Ovary (tissue), 7 donors: ENCODE measurements at regions not wholly inside any gene's neighbourhood (a gene's known extent, or its start where the extent isn't known, plus 50 kb on each side); places are given as distances from the start of the nearest gene placed in this dataset.

Source experiments
- DNase-seq, 5 donors: peaks; one replicate each; pipeline ENCODE4 v3.0.0-alpha.2; 2019 to 2020
- H3K27ac ChIP-seq, 2 donors: fragments of 200-600 bp; one replicate each; pipeline versions ENCODE4 v1.5.1 to v1.8.0; 2019 to 2022
- H3K27me3 ChIP-seq: fragments of 200-600 bp; one replicate; pipeline ENCODE4 v1.8.0; 2022
- H3K36me3 ChIP-seq: fragments of 200-600 bp; sonication (generic); one replicate; pipeline ENCODE4 v1.5.1; 2019
- H3K4me1 ChIP-seq: one replicate; pipeline ENCODE4 v1.8.1; 2013; ENCODE audit warnings: mild to moderate bottlenecking, moderate library complexity; ENCODE audit not compliant: insufficient read depth
- H3K4me3 ChIP-seq: fragments of 200-600 bp; sonication (generic); one replicate; pipeline ENCODE4 v1.5.1; 2017
- H3K9me3 ChIP-seq, 2 donors: fragments of 200-600 bp in 1 of 2; sonication (generic) in 1 of 2; one replicate each; pipeline versions ENCODE4 v1.5.1 to v1.8.1; 2013 to 2019; ENCODE audit warnings: mild to moderate bottlenecking in 1 of 2, moderate library complexity in 1 of 2
- EP300 ChIP-seq: sonication (generic); formaldehyde crosslinking; IDR thresholded peaks from one replicate; pipeline ENCODE4 v1.6.1; 2017; ENCODE audit warnings: antibody characterized with exemption
- POLR2A ChIP-seq: fragments of 450-650 bp; IDR thresholded peaks from one replicate; pipeline ENCODE4 v1.6.1; 2017; ENCODE audit warnings: antibody characterized with exemption, mild to moderate bottlenecking, moderate library complexity
- WGBS, 3 donors: extraction: QIAGEN DNeasy Blood & Tissue Kit in 1 of 3; methylation state at CpG; one replicate each; pipeline versions ENCODE4 v1.1.5 to v1.1.7; 2013 to 2017; 5-methylcytosine and 5-hydroxymethylcytosine counted together
- intact Hi-C, 4 donors: fragments of 100-400 bp; cut with DNase I; formaldehyde crosslinking; loops; one replicate each; pipeline versions ENCODE4 v1.11.0 to v1.15.1; 2022 to 2023
- TF ChIP-seq, protein P1 (sequence below), 3 donors: fragments of 450-650 bp in 2 of 3; fragments of 200-600 bp in 1 of 3; IDR thresholded peaks; one replicate each; pipeline versions ENCODE4 v1.5.1 to v1.8.0; 2016 to 2022; ENCODE audit warnings: antibody characterized with exemption in 3 of 3, mild to moderate bottlenecking in 1 of 3
- donor health status: DM: no; HTN: no; CAD: no; lungs with moderate emphysema.
- donor health status: DM: no; HTN: no; CAD: no.
- donor health status: Bipolar disorder and iron deficiency.
- donor health status: DM: no; HTN: no; CAD: no.
- donor health status: DM: yes; HTN: yes; CAD: no.

DNA sequence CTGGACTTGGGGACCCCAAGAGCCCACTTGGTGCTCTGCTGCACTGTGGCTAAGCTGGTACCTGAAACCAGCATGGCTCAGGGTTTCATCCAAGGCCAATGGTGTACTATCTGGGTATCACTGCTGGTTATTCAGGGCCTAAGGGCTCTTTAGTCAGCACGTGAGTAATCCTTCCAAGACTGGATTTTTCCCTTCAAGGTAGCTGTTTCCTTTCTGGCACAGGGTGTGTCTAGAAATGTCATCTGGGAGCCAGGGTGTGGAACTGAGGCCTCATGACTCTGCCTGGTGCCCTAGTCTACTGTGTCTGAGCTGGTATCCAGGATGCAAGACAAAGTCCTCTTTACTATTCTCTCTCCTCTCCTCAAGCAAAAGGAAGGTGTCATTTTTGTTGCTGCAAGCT, 99.0 kb upstream of the QRFPR start:
- H3K9me3 ChIP-seq: no peaks in the 10 kb centered on the region
- no peaks in the 10 kb centered on the region for H3K36me3 ChIP-seq
- no peak for TF ChIP-seq EP300
- TF ChIP-seq, protein P1, sequence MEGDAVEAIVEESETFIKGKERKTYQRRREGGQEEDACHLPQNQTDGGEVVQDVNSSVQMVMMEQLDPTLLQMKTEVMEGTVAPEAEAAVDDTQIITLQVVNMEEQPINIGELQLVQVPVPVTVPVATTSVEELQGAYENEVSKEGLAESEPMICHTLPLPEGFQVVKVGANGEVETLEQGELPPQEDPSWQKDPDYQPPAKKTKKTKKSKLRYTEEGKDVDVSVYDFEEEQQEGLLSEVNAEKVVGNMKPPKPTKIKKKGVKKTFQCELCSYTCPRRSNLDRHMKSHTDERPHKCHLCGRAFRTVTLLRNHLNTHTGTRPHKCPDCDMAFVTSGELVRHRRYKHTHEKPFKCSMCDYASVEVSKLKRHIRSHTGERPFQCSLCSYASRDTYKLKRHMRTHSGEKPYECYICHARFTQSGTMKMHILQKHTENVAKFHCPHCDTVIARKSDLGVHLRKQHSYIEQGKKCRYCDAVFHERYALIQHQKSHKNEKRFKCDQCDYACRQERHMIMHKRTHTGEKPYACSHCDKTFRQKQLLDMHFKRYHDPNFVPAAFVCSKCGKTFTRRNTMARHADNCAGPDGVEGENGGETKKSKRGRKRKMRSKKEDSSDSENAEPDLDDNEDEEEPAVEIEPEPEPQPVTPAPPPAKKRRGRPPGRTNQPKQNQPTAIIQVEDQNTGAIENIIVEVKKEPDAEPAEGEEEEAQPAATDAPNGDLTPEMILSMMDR (IDR thresholded peaks at IDR 0.05): no peak
- no peak for TF ChIP-seq POLR2A
- intact Hi-C loops: no loop called here
- DNase-seq: no peak
- no peak overlapping the region for H3K4me3 ChIP-seq
- 67 to 89% (median 68%) methylated on average over 1 of the region's 1 CpG for WGBS, 3 donors
- no peaks in the 10 kb centered on the region for H3K27me3 ChIP-seq
- no peak overlapping the region for H3K27ac ChIP-seq
- H3K4me1 ChIP-seq: no peaks in the 10 kb centered on the region

DNA sequence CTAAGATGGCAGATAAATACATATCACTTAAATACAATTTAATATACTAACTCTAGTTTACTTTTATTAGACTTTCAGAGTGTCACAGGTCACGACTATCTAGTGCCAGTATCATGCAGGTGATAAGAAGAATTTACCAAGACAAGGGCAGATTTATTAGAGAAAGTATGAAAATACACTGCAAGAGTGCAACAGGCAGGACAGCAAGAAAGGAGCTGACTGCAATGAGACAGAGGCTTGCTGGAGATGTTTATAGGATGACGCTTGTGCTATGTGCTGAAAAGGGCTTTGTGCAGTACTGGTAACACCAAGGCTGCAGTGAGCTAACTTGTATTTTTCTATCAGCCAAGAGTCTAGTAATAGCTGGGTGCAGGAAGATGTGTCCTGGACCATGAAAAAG, 96.7 kb upstream of the QRFPR start:
- intact Hi-C loops: no loop called here
- H3K9me3 ChIP-seq: no peaks in the 10 kb centered on the region
- DNase-seq: no peak
- H3K36me3 ChIP-seq: no peaks in the 10 kb centered on the region
- no peaks in the 10 kb centered on the region for H3K27me3 ChIP-seq
- 75 to 86% (median 81%) methylated on average over 2 of the region's 2 CpGs for WGBS, 3 donors
- no peak for TF ChIP-seq EP300
- TF ChIP-seq POLR2A: no peak
- TF ChIP-seq, protein P1 (IDR thresholded peaks at IDR 0.05): no peak
- H3K4me1 ChIP-seq: no peaks in the 10 kb centered on the region
- H3K27ac ChIP-seq: no peak overlapping the region
- no peak overlapping the region for H3K4me3 ChIP-seq

DNA sequence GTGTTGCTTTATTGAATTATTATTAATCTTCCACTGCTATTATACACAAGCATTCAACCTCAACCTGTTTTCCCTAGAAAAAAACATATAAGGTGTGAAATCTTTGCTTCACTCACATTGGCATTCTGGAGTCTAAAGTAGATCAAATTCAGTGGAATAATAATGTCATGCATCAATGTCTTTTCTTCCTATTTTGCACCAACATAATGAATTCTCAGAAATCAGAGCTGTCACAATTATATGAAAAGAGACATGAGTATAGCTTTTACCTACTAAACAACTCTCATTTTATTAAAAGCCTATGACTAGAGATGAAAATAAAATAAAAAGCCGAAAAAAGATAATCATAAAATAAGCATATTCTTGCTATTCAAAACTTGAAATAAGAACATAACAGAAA, 96.3 kb upstream of the QRFPR start:
- no peaks in the 10 kb centered on the region for H3K9me3 ChIP-seq

DNA sequence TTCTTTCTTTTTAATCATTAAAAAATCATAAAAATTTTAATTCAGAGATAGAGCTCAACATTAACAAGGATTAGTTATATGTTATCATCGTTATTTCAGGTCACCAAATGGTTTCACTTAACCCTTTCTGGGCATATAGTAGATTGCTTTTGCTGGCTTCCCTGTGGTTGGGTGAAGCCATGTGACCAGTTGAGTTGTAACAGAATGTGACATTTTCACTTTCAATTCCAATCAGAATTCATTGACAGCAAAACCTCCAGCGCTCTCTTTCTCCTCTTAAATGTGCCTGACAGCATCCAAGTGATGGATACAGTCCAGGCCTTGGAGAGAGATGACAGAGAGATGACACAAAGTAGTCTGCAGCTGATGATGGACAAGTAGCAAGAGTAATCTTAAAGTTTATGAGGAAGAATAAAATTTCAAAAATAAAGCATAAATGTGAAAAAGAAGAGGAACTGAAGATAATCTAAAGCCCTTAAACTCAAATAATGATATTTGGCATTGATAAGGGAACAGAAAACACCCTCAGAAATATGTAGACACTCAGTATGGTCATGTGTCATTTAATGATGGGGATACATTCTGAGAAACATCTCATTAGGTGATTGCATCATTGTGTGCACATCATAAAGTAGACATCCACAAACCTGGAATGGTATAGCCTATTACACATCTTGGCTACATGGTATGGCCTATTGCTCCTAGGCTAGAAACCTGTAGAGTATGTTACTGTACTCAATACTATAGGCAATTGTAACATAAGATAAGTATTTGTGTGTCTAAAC, 92.3 kb upstream of the QRFPR start:
- Histone ChIP-seq H3K27ac (no peak overlapping the region), H3K4me3 (no peak overlapping the region), H3K4me1 (no peaks in the 10 kb centered on the region), H3K36me3 (no peaks in the 10 kb centered on the region), H3K27me3 (no peaks in the 10 kb centered on the region), H3K9me3 (no peaks in the 10 kb centered on the region)
- DNase-seq: no peak
- intact Hi-C loops: no loop called here
- TF ChIP-seq EP300: no peak
- TF ChIP-seq, protein P1 (IDR thresholded peaks at IDR 0.05): no peak
- TF ChIP-seq POLR2A: no peak
- WGBS, 3 donors: 45 to 72% (median 66%) methylated on average over 2 of the region's 2 CpGs

More for the DNA sequence above, 96.3 kb upstream of the QRFPR start:
- no peak overlapping the region for H3K4me3 ChIP-seq
- no peaks in the 10 kb centered on the region for H3K36me3 ChIP-seq
- 88 to 95% (median 94%) methylated on average over 1 of the region's 1 CpG for WGBS, 3 donors
- intact Hi-C loops: no loop called here
- no peaks in the 10 kb centered on the region for H3K27me3 ChIP-seq
- TF ChIP-seq POLR2A (no peak), EP300 (no peak)
- TF ChIP-seq, protein P1 (IDR thresholded peaks at IDR 0.05): no peak
- H3K27ac ChIP-seq: no peak overlapping the region
- no peaks in the 10 kb centered on the region for H3K4me1 ChIP-seq
- no peak for DNase-seq
